Stimulated activated CD4-positive, alpha-beta T cell treated with anti-CD3 and anti-CD28 coated beads, Interleukin-1b, Interleukin-23, amount 100 ng/mL, for 24 hours (primary cell): ENCODE measurements at regions not wholly inside any gene's neighbourhood (a gene's known extent, or its start where the extent isn't known, plus 50 kb on each side); places are given as distances from the start of the nearest gene placed in this dataset.
"Not testable (repeated sequence)": the region's sequence is repeated elsewhere in the genome, so short reads cannot be mapped to it uniquely, and the experiment has no call there.

Experiments used
- DNase-seq, 4 experiments: peaks; one replicate each; pipeline ENCODE4 v3.0.0-alpha.2; 2020; ENCODE audit warnings: low read depth in 4 of 4, low spot score in 1 of 4

GRCh38 chr13:111492341-111492950 is 172.0 kb downstream of the TEX29 start:
- no peak for DNase-seq

GRCh38 chr13:111492958-111493357 is 172.5 kb downstream of the TEX29 start:
- no peak for DNase-seq

GRCh38 chr13:111493468-111493867 is 173.0 kb downstream of the TEX29 start:
- DNase-seq, result no peak

- DNase-seq, result no peak
These were observed 174.2 kb downstream of the TEX29 start for GRCh38 chr13:111494641-111495040.

- DNase-seq, result not testable (repeated sequence)
These were observed 181.4 kb downstream of the TEX29 start for GRCh38 chr13:111501596-111502535.

- no peak for DNase-seq
These were observed 182.5 kb downstream of the TEX29 start for GRCh38 chr13:111502957-111503356.

GRCh38 chr13:111503376-111503775 is 182.9 kb downstream of the TEX29 start:
- DNase-seq, result no peak

GRCh38 chr13:111503905-111504695 is 183.7 kb downstream of the TEX29 start:
- DNase-seq, result no peak

- DNase-seq, result no peak
These were observed 184.8 kb downstream of the TEX29 start for GRCh38 chr13:111505175-111505777.

GRCh38 chr13:111506125-111506524 is 185.7 kb downstream of the TEX29 start:
- no peak for DNase-seq

- DNase-seq, result no peak
These were observed 186.2 kb downstream of the TEX29 start for GRCh38 chr13:111506621-111507020.

GRCh38 chr13:111508164-111508870 is 187.9 kb downstream of the TEX29 start:
- no peak for DNase-seq

GRCh38 chr13:111508902-111509509 is 188.6 kb downstream of the TEX29 start:
- DNase-seq, result no peak

GRCh38 chr13:111510502-111511218 is 190.2 kb downstream of the TEX29 start:
- no peak for DNase-seq

- no peak for DNase-seq
These were observed 190.8 kb downstream of the TEX29 start for GRCh38 chr13:111511219-111511732.

GRCh38 chr13:111511805-111512504 is 191.5 kb downstream of the TEX29 start:
- DNase-seq, result no peak

- no peak for DNase-seq
These were observed 192.3 kb downstream of the TEX29 start for GRCh38 chr13:111512707-111513106.

- DNase-seq, result no peak
These were observed 193.5 kb downstream of the TEX29 start for GRCh38 chr13:111513766-111514609.
